ENCODE measurements at regions not wholly inside any gene's neighbourhood (a gene's known extent, or its start where the extent isn't known, plus 50 kb on each side); places are given as distances from the start of the nearest gene placed in this dataset.

DNA sequence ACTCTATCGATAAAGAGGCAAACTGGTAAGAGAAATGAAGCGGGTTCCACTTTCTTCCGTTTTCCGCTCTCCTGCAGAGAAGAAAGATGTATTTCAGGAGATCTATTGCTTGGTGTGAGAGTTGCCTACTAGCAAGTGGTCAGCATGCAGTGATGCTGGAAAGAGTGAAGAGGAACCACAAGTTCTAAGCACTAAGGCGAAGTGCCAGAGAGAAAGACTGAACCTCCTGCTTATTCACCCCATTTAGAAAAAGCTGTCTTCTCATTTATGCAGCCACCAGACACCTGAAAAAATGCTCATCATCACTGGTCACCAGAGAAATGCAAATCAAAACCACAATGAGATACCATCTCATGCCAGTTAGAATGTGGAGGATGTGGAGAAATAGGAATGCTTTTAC is 78.7 kb upstream of the GPC6 start:
- no peak for DNase-seq (ENCODE audit: low spot score)
- TF ChIP-seq, protein P1, sequence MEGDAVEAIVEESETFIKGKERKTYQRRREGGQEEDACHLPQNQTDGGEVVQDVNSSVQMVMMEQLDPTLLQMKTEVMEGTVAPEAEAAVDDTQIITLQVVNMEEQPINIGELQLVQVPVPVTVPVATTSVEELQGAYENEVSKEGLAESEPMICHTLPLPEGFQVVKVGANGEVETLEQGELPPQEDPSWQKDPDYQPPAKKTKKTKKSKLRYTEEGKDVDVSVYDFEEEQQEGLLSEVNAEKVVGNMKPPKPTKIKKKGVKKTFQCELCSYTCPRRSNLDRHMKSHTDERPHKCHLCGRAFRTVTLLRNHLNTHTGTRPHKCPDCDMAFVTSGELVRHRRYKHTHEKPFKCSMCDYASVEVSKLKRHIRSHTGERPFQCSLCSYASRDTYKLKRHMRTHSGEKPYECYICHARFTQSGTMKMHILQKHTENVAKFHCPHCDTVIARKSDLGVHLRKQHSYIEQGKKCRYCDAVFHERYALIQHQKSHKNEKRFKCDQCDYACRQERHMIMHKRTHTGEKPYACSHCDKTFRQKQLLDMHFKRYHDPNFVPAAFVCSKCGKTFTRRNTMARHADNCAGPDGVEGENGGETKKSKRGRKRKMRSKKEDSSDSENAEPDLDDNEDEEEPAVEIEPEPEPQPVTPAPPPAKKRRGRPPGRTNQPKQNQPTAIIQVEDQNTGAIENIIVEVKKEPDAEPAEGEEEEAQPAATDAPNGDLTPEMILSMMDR (IDR thresholded peaks at IDR 0.05; ENCODE audit: extremely low read depth, insufficient read depth, missing control alignments) = no peak
- in situ Hi-C loops (cut with MboI; ENCODE audit: low pct_unique_long_range_greater_than_20kb, low sequenced_read_pairs, unreplicated experiment) = no loop called here

DNA sequence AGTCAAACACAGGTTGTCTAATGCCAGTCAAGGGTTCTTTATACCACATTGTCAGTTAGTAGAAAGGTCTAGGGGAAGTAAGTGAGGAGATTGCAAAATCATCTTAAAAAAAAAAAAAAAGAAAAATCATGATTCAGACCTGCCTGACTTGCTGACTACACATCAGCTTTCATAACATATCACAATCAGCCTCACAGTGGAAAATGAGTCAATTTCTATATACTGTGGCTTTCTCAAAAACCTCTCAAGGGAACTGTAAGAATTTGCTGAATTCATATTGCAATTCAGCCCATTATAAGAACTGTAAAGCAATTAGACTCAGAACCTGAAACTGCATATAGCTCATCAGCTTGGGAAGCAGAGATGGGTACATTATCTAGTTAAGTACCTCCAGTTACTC is 75.3 kb upstream of the GPC6 start:
- in situ Hi-C loops (cut with MboI; ENCODE audit: low pct_unique_long_range_greater_than_20kb, low sequenced_read_pairs, unreplicated experiment) = no loop called here
- TF ChIP-seq, protein P1 (IDR thresholded peaks at IDR 0.05; ENCODE audit: extremely low read depth, insufficient read depth, missing control alignments) = no peak
- no peak for DNase-seq (ENCODE audit: low spot score)

DNA sequence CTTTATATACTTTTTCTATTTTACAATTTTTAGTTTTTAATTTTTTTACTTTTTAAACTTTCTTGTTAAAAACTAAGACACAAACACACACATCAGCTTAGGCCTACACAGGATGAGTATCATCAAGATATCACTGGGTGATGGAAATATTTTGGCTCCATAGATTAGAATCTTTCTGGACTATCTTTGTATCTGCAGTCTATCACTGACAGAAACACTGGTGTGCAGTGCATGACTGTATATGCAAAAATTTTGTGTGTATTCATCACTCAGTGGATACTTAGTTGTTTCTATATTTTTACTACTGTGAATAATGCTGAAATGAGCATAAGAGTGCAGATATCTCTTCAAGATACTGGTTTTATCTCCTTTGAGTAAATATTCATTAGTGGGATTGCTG is 68.0 kb upstream of the GPC6 start:
- DNase-seq (ENCODE audit: low spot score) = no peak
- in situ Hi-C loops (cut with MboI; ENCODE audit: low pct_unique_long_range_greater_than_20kb, low sequenced_read_pairs, unreplicated experiment) = no loop called here
- TF ChIP-seq, protein P1 (IDR thresholded peaks at IDR 0.05; ENCODE audit: extremely low read depth, insufficient read depth, missing control alignments) = no peak

DNA sequence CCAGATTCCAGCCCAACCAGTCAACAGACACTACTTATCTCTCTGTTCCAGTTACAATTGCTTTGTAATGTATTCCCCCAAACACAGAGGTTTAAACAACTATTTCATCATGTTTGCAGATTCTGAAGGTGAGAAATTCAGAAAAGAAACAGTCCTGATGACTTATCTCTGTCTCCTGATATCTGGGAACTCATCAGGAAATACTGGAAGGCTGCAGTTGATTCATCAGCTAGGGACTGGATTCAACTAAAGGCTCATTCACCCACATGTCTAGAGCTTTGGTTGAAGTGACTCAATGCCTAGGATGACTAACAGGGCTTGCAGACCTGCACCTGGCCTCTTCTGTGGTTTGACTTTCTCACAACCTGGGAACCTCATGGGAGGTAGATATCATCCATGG is 56.6 kb upstream of the GPC6 start:
- in situ Hi-C loops (cut with MboI; ENCODE audit: low pct_unique_long_range_greater_than_20kb, low sequenced_read_pairs, unreplicated experiment) = no loop called here
- TF ChIP-seq, protein P1 (IDR thresholded peaks at IDR 0.05; ENCODE audit: extremely low read depth, insufficient read depth, missing control alignments) = no peak
- no peak for DNase-seq (ENCODE audit: low spot score)

DNA sequence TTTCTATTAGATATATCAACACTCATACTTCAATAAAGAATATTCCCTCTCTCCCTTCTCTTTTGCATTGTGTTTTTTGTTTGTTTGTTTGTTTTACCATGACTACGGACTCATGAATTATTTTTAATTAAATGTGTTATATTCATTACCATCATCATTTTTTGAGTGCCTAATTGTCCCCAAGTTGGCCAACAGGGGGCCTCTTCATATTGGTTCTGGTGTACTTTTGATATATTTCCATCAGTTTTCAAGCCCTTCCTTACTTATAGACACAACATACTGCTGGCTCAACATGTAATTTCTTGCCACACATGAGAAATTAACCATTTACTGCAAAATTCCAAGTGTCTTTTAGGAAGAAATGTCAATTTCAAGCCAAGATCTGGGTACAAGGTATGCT is 54.5 kb upstream of the GPC6 start:
- TF ChIP-seq, protein P1 (IDR thresholded peaks at IDR 0.05; ENCODE audit: extremely low read depth, insufficient read depth, missing control alignments) = peak; percentile 14
- in situ Hi-C loops (cut with MboI; ENCODE audit: low pct_unique_long_range_greater_than_20kb, low sequenced_read_pairs, unreplicated experiment) = no loop called here
- DNase-seq (ENCODE audit: low spot score) = no peak

DNA sequence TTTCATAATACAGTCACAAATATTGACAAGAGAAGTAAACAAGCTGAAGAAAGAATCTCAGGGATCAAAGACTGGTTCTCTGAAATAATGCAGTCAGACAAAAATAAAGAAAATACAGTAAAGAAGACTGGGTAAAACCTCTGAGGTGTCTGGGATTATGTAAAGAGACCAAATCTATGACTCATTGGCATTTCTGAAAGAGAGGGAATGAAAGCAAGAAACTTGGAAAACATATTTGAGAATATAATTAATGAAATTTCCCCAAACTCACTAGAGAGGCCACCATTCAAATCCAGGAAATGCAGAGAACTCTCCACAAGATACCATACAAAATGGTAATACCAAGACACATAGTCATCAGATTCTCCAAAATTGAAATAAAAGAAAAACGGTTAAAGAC is 53.0 kb upstream of the GPC6 start:
- in situ Hi-C loops (cut with MboI; ENCODE audit: low pct_unique_long_range_greater_than_20kb, low sequenced_read_pairs, unreplicated experiment) = no loop called here
- no peak for DNase-seq (ENCODE audit: low spot score)
- TF ChIP-seq, protein P1 (IDR thresholded peaks at IDR 0.05; ENCODE audit: extremely low read depth, insufficient read depth, missing control alignments) = no peak

DNA sequence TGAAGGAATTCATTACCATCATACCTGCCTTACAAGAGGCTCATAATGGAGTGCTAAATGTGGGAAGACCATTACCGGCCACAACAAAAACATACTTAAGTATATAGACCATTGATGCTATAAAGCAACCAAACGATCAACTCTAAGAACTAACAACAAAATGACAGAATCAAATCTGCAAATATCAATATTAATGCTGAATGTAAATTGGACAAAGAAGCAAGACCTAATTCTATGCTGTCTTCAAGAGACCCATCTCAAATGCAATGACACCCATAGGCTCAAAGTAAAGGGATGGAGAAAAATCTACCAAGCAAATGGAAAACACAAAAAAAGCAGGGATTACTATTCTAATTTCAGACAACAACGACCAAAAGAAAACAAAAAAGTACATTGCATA is 52.3 kb upstream of the GPC6 start:
- in situ Hi-C loops (cut with MboI; ENCODE audit: low pct_unique_long_range_greater_than_20kb, low sequenced_read_pairs, unreplicated experiment) = no loop called here
- TF ChIP-seq, protein P1 (IDR thresholded peaks at IDR 0.05; ENCODE audit: extremely low read depth, insufficient read depth, missing control alignments) = no peak
- DNase-seq (ENCODE audit: low spot score) = no peak
